ENCODE measurements at regions not wholly inside any gene's neighbourhood (a gene's known extent, or its start where the extent isn't known, plus 50 kb on each side); places are given as distances from the start of the nearest gene placed in this dataset.
"Not testable (repeated sequence)": the region's sequence is repeated elsewhere in the genome, so short reads cannot be mapped to it uniquely, and the experiment has no call there.

DNA sequence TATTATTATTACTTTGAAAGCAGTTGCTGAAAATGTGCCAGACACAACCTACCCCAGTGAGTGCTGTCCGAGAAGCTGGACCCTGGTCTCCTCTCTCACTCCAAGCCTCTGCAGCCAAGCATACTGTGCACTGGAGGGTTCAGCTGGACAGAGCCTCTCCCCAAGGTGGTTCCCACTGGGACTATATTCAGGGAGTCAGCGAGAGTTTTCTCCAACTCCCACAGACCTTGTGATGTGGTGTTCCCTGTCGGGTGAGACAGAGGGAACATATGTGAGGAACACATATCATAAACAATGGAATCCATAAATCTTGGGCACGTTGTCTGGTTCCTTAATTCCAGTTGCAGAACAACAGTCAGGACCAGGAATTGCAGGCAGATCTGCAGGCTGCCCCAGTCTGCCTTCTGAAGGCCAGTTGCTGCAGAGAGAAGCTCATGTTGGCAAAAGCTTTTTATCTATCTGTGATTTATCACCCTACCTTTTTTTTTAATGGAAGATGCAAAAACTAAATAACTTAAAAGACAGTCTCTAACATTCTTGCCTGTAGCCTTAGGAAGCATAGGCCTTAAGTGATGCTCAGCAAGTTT is 619.8 kb upstream of the TBX3 start:
- intact Hi-C loops (cut with DNase I) = no loop called here
- DNase-seq = no peak

DNA sequence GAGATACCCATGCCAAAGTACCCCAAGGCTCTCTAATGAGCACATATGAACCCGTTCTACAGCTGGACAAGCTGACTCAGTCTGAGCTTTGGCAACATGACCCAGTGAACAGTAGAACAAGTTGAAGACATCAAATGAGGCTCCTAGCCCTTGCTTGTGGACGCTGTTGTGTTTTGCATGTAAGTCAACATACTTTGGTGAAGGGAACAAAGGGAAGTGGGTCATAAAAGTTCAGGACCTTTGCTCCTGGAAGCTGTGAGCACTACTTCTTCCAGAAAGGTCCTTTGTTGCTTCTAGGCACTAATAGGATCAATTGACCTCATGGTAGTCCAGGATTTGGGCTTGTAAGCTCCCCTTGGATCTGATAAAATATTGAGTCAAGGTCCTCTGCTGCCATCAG is 613.5 kb upstream of the TBX3 start:
- no peak for DNase-seq
- intact Hi-C loops (cut with DNase I) = no loop called here

DNA sequence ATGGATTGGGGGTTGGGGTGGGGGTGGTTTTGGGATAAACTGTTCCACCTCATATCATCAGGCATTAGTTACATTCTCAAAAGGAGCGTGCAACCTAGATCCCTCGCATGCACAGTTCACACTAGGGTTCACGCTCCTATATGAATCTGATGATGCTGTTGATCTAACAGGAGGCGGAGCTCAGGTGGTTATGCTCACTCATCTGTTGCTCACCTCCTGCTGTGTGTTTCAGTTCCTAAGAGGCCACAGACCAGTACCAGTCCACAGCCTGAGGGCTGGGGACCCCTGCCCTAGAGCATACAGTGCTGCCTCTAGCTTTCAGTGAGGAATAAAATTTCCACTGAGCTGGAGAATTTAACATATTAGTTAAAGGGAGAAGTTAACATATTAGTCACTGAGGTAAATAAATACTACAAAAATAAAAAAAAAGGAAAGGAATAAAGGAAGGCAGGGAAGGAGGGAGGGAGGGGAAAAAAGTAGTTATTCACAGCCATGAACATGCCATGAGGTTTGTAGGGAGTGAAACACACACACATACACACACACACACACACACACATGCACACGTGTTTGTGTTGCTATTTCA is 612.7 kb upstream of the TBX3 start:
- DNase-seq = no peak
- intact Hi-C loops (cut with DNase I) = no loop called here

DNA sequence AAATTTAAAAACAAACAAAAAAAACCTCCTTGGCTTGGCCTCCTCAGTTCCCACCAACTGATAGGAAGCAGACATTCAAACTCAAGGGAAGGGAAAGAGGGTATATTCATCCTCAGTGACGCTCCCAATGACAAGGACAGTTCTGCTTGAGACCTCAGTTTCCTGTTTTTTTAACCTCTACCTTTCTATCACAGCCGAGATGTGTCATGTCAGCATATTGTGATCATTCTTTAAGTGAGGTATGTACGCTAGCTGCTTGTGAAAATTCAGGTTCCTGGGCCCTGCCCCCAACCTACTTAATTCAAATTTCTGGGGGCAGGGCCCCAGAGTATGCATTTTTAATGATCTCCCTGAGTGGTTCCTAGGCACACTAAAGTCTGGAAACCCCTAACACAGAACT is 611.9 kb upstream of the TBX3 start:
- DNase-seq = no peak
- intact Hi-C loops (cut with DNase I) = no loop called here

DNA sequence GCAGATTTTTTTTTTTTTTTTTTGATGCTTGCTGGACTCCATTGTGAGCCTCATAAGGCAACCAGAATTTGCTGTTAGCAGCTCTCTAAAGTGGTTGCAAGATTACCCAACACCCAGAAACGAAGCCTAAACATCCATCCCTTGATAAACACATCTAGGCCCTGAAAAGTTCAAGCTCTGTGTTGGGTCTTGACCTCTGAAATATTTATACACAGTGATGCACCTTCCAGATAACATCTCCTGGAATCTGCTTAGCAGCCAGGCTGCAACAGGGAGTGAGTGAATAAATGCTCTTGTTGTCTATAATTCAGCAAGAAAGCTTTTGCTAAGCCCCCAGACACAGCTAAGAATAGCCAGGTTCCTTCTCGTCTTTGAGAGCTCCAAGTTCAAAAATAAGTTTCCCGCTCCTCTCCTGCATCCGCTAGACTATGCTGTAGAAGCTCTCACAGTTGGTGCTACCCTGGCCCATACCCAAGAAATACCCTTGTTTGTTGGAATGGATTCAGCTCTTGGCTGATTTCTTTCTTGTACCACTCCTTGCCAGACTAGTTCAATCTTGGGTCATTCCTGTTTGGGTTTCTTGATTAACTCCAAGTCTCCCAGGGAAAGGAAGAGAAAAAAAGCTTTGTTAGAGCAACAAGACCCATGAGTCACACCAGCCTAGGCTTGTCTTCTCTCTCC is 610.6 kb upstream of the TBX3 start:
- no peak for DNase-seq
- intact Hi-C loops (cut with DNase I) = no loop called here

GRCh38 chr12:115285429-115285828 is 601.5 kb upstream of the TBX3 start:
- intact Hi-C loops (cut with DNase I); DNase-seq: not testable (repeated sequence)

GRCh38 chr12:115273456-115273855 is 589.5 kb upstream of the TBX3 start:
- intact Hi-C loops (cut with DNase I) = no loop called here

DNA sequence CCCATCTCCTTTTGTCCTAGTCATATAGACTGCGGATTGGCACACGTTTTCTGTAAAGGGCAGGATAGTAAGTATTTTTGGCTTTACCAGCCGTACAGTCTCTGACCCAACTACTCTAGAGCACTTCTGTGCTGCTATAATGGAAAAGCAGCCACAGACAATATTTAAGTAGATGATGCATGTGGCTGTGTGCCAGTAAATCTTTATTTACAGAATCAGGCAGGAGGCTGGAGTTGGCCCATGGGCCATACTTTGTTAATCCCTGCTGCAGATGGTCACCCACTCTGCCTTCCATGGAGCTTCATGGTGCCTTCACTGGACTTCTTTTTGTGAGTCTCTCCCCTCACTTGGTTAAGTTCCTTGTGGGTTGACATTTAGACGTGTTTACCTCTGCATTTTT is 584.5 kb upstream of the TBX3 start:
- no peak for DNase-seq
- intact Hi-C loops (cut with DNase I) = no loop called here

More at GRCh38 chr12:115273456-115273855, 589.5 kb upstream of the TBX3 start:
- no peak for DNase-seq

DNA sequence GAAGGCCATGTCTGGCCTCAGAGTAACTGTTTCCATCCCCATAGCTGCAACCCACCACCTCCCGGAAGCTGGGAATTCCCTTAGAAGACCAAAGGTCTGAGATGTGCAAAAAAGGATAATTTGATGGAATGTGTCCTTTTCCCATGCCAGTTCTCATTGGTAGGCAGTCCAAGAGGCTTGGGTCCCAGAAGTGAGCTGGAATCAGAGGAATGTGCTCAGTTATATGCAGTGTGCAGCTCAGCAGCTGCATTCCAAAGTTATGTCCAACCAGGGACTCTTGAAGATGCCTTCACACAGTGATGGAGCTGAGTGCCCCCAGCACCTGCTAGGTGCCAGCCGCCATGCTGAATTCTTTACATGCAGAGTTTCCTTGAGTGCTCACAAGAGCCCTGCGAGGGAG is 583.9 kb upstream of the TBX3 start:
- no peak for DNase-seq
- intact Hi-C loops (cut with DNase I) = no loop called here

- intact Hi-C loops (cut with DNase I) = no loop called here
- DNase-seq = no peak
Observed at GRCh38 chr12:115267464-115267863, 583.5 kb upstream of the TBX3 start.

DNA sequence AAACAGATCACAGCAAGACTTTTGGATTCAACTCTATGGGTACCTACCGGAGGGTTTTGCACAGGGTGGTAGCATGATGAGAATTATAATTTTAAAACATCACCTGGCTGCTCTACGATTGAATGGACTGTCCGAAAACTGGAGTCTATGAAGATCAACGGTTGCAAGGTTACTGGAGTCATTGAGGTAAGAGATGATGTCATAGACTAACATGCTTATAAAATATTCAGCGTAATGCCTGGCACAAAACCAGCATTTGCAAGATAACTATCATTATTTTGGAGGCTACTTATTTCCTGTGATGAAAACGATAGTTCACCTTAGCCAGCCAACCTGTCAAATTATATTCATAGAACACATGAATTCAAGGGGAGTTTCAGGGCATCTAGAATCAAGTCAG is 580.6 kb upstream of the TBX3 start:
- DNase-seq = no peak
- intact Hi-C loops (cut with DNase I) = no loop called here

GRCh38 chr12:115261691-115262398 is 577.9 kb upstream of the TBX3 start:
- intact Hi-C loops (cut with DNase I) = no loop called here
- DNase-seq = no peak

DNA sequence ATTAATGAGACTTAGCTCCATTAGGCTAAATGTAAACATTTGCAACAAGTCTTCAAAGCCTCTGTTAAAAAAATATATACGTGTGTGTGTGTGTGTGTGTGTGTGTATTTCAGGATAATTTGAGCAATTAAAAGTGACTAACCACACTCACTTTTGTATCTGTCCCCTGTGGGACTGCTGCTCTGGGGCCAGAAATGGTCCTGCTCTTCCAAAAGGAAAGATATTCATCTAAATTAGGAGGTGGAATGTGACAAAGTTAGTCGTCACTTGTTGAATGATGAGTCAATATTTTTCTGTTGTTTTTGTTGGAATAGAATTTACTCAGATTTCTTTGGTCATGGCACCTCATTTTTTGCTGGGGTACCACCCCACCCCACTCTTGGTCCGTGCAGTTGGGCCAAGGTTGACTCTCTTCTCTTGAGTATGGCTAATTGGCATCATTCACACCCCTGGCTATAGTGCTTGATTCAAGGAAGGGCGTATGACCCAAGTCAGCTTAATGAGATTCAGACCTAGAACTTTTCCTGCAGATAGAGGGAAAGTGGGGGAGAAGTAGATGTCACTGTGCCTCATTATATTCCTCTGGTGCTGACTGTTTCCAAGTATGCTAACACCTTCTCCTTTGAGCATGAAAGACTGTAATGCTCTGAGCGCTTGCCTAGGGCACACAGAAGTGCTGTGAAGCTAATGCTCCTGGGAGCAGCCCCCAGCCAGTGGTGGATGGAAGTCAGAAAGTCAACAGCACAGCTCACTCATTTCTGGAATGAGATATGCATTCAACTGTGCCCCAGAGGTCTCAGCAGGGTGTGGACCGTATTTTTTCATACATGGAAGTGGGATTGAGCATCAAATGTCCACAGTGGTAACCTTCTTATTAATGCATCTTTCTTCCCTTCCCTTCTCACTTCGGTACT is 577.0 kb upstream of the TBX3 start:
- intact Hi-C loops (cut with DNase I) = no loop called here
- no peak for DNase-seq

- DNase-seq = no peak
- intact Hi-C loops (cut with DNase I) = no loop called here
Observed at GRCh38 chr12:115259968-115260747, 576.2 kb upstream of the TBX3 start.

- no peak for DNase-seq
- intact Hi-C loops (cut with DNase I) = no loop called here
Observed at GRCh38 chr12:115257791-115258190, 573.8 kb upstream of the TBX3 start.

GRCh38 chr12:115255962-115256361 is 572.0 kb upstream of the TBX3 start:
- no peak for DNase-seq
- intact Hi-C loops (cut with DNase I) = no loop called here

DNA sequence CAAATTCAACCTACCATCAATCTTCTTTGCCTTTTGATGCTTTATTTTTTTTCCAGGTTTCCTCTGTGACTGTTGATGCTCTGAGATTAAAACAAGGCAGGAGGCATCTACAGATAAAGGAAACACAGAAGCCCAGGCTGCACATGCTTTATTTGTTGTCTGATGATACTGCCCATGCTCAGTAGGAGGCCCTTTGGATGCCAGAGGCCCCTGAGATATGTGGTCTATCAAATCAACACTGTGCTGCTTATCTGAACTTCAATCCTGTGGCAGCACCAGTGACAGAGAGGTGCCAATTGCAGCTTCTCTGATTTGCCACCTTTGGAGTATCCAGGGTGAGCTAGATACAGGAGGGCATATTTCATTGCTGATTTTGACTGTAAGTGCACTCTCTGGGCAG is 571.3 kb upstream of the TBX3 start:
- intact Hi-C loops (cut with DNase I) = no loop called here
- no peak for DNase-seq

DNA sequence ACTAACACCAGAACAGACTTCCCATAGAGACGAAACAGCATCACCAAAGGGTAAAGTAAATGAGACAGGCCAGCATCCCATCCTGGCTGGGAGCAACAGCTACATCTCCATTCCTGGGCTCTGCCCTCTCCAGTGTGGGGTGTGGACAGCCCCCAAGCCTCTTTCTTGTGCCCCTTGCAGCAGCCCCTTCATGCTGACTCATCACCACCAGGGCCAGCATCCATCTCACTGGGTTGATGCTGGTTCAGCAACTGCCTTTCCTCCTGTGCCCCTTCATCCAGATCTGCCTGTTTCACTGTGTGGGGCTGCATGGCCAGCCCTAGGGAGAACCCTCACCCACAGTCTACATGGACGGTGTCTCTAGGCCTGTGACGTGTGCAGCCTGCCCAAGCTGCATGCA is 569.1 kb upstream of the TBX3 start:
- intact Hi-C loops (cut with DNase I) = no loop called here
- no peak for DNase-seq

- intact Hi-C loops (cut with DNase I) = no loop called here
- DNase-seq = no peak
Observed at GRCh38 chr12:115251727-115252126, 567.8 kb upstream of the TBX3 start.
